SH-SY5Y (cell line): ENCODE measurements at regions not wholly inside any gene's neighbourhood (a gene's known extent, or its start where the extent isn't known, plus 50 kb on each side); places are given as distances from the start of the nearest gene placed in this dataset.

Source experiments
- GATA2 ChIP-seq: IDR thresholded peaks from 2 replicates; pipeline ENCODE4 v1.6.1; 2011; ENCODE audit warnings: mild to moderate bottlenecking, low read depth, low read length
- GATA3 ChIP-seq: IDR thresholded peaks from 2 replicates; pipeline ENCODE4 v1.6.1; 2011; ENCODE audit warnings: low read depth, mild to moderate bottlenecking, low read length, moderate library complexity

DNA sequence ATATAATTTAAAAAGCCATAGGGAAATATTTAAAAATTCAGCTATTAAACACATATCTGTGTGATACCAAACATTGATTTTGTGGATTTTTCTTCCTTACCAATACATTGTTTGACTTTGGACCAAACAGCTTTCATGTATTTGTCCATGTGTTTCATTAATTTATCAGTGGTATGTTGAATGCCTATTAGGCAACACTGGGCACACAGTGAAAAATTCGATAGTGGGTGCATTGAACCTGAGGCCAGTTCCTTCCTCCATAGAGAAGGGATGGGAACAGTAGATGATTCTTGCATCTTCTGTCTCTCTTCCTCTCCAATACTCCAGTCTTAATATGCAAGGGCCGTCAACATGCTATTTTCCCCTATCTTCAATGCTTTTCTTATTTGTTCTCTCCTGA lies 110.2 kb upstream of the NR3C1 start:
- TF ChIP-seq GATA2 (no peak), GATA3 (no peak)
